GM21381 (cell line): ENCODE measurements at regions not wholly inside any gene's neighbourhood (a gene's known extent, or its start where the extent isn't known, plus 50 kb on each side); places are given as distances from the start of the nearest gene placed in this dataset.

Experiments
- ATAC-seq: cut with Tn5 transposase; IDR thresholded peaks from one replicate; pipeline ENCODE4 v1.9.1; 2021; ENCODE audit warnings: mild to moderate bottlenecking, moderate library complexity; ENCODE audit not compliant: unreplicated experiment

DNA sequence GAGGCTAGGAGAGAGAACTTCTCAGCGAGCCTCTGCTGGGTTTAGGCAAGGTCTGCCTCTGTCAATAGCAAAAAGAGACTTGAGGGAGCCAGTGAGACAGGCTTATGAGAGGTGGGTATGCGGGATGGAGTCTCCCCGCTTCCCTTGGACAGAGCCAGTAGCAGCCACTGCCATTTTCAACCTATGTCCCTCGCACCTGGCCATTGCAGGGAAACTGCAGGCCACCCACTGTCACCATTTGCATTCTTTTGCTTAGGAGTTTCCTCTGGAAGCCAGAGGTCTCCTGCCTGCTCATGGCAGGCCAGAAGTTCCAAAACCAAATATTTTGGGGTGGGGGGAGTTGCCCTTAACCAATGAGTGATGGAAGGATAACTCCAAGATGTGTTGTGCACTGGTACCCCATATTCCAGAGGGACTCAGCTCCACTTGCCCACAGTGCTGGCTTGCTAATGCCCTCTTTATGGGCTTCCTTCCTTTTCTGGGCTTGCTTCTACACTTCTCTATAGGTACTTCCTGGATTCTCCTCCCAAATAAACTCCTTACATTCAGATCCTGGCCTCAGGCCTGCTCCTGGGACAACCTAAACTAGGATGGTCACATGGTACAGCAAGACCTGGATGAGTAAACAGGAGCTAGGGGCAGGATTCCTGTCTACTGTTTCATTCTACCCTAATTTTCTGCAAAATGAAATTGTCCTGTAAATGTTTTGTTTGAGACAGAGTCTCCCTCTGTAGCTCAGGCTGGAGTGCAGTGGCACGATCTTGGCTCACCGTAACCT is 108.9 kb upstream of the PROK2 start:
- no peak for ATAC-seq

GRCh38 chr3:71893122-71893521 is 108.2 kb upstream of the PROK2 start:
- ATAC-seq: no peak

GRCh38 chr3:71891483-71891882 is 106.5 kb upstream of the PROK2 start:
- ATAC-seq: no peak

DNA sequence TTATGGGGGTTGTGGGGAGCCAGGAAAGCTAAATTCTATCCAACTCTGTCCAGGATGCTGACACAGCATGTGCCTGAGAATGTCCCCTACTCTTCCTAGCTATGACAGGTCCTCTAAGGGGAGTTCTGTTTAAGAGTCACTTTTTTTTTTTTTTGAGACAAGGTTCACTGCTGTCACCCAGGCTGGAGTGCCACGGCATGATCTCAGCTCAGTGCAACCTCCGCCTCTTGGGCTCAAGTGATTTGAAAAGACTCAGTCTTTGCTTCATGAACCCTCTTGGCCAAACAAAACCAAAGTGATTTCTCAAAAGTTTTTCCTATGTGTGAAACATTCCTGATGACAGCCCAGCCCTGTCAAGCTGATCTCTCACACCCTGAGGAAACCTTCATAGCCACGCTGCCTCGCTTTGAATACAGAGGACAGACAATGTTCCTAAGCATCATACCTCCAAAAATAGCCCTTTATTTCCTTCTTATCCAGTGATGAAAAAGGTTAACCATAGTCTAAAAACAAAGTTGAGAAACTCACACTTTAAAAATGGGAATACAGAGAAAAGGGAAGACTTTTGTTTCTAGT is 105.5 kb upstream of the PROK2 start:
- ATAC-seq: no peak

GRCh38 chr3:71887256-71887655 is 102.3 kb upstream of the PROK2 start:
- no peak for ATAC-seq

- ATAC-seq: no peak
These were observed 100.1 kb upstream of the PROK2 start for GRCh38 chr3:71885006-71885405.

GRCh38 chr3:71881732-71882131 is 96.8 kb upstream of the PROK2 start:
- ATAC-seq: no peak

DNA sequence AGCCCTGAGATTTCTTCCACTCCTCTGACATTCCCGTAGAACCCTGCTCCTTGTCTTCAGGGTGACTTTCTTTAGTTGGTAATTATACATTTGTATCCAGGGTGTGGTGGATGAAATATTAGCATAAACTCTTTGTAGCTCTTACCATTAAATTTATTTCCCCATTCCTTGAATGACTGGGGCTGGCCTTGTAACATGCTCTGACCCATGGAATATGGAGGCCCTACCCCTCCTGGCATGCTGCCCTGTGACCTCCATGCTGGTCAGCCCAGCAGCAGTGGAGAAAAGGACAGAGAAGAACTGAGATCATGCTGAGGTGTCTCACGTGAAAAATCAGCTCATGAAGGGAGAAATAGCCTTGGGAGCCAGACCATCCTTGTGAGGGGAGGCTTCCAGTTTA is 96.1 kb upstream of the PROK2 start:
- no peak for ATAC-seq

DNA sequence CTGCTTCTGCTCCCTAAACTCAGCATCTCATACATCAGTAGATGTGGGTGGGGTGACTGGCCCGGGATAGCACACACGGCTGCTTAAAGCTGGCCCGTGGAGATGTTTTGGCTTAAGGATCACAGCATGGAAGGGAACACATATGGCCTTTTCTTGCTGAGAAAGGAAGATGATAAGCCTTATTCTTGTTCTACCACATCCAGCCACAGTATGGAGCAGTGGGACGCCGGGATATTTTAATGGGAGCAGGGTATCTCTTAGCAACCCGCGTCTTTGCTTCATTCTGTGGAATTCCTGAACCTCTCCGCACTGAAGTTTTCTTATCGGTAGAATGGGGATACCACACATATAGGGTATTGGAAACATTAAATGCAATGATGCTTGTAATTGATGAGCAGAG is 94.1 kb upstream of the PROK2 start:
- no peak for ATAC-seq

- ATAC-seq: no peak
These were observed 91.5 kb upstream of the PROK2 start for GRCh38 chr3:71876135-71877105.

DNA sequence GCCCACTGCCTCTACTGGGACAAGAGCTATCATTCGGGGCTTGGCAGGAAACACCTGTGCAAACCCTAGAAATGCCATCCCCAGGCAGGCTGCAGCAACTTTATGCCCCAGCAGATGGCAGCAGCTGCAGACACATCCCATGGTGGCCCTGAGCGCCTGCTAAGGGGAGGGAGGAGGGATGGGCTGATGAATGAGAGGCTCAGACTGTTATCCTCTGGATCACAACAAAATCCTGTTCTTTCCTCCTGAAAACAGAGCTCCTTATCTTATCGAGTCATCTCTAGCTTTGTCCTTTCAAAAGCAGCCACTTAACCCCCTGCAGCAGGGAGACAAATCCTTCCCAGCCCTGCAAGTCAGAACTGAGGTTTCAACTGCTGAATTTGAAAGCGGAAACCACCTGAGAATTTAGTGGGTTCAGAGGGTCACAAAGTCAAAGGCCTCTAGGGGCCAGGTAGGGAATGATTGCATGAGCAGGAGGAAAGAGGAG is 90.6 kb upstream of the PROK2 start:
- ATAC-seq: peak; percentile 87

- no peak for ATAC-seq
These were observed 89.7 kb upstream of the PROK2 start for GRCh38 chr3:71874618-71875017.

GRCh38 chr3:71873093-71873611 is 88.2 kb upstream of the PROK2 start:
- no peak for ATAC-seq

- no peak for ATAC-seq
These were observed 87.3 kb upstream of the PROK2 start for GRCh38 chr3:71872256-71872655.

GRCh38 chr3:71870966-71871512 is 86.1 kb upstream of the PROK2 start:
- no peak for ATAC-seq

DNA sequence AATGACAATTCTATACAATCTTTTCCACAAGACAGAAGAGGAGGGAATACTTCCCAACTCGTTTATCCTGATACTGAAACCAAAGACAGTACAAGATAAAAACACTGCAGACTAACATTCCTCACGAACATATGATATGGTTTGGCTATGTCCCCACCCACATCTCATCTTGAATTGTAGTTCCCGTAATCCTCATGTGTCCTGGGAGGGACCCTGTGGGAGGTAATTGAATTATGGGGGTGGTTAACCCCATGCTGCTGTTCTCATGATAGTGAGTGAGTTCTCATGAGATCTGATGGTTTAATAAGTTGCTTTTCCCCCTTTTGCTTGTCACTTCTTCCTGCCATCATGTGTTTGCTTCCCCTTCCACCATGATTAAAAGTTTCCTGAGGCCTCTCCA is 83.9 kb upstream of the PROK2 start:
- ATAC-seq: no peak

GRCh38 chr3:71865727-71866126 is 80.8 kb upstream of the PROK2 start:
- ATAC-seq: no peak

GRCh38 chr3:71863563-71864190 is 78.7 kb upstream of the PROK2 start:
- no peak for ATAC-seq

- no peak for ATAC-seq
These were observed 77.6 kb upstream of the PROK2 start for GRCh38 chr3:71862371-71863140.

DNA sequence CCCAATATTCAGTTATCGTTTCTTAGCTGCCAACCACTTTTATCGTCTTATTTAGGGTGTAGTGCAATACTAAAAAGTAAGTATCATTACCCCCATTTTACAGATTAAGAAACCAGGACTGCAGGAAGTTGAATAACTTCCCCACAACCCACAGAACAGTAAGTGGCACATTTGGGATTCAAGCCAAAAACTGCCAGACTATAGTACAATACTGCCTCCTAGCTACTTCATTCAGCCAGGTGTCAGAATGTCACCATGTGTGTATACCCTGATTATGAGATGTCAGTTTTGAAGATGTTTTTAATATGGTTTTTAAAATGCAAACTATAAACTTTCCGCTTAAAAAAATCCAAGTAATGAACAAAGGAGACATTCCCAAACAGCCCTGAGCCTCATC is 74.2 kb upstream of the PROK2 start:
- no peak for ATAC-seq
